Testis (tissue), 2 donors: ENCODE measurements at regions not wholly inside any gene's neighbourhood (a gene's known extent, or its start where the extent isn't known, plus 50 kb on each side); places are given as distances from the start of the nearest gene placed in this dataset.

Source experiments
- DNase-seq: peaks from one replicate; pipeline ENCODE4 v3.0.0-alpha.2; 2019
- H3K27ac ChIP-seq, 2 donors: fragments of 200-600 bp; sonication (generic); one replicate each; pipeline ENCODE4 v1.5.1; 2019
- H3K27me3 ChIP-seq: fragments of 200-600 bp; sonication (generic); one replicate; pipeline ENCODE4 v1.5.1; 2019
- H3K36me3 ChIP-seq: fragments of 200-600 bp; sonication (generic); one replicate; pipeline ENCODE4 v1.5.1; 2017; ENCODE audit warnings: low read depth; ENCODE audit errors: missing control alignments
- H3K4me1 ChIP-seq: fragments of 200-600 bp; sonication (generic); one replicate; pipeline ENCODE4 v1.5.1; 2019
- H3K4me3 ChIP-seq, 2 donors: fragments of 200-600 bp; sonication (generic); one replicate each; pipeline ENCODE4 v1.5.1; 2017 to 2019
- H3K9me3 ChIP-seq: fragments of 200-600 bp; sonication (generic); one replicate; pipeline ENCODE4 v1.5.1; 2017
- POLR2A ChIP-seq: fragments of 450-650 bp; IDR thresholded peaks from one replicate; pipeline ENCODE4 v1.6.1; 2017; ENCODE audit warnings: antibody characterized with exemption, mild to moderate bottlenecking, moderate library complexity
- WGBS, 2 donors: methylation state at CpG; one replicate each; pipeline ENCODE4 v1.1.5; 2018; 5-methylcytosine and 5-hydroxymethylcytosine counted together
- intact Hi-C: fragments of 100-400 bp; cut with DNase I; formaldehyde crosslinking; loops from one replicate; pipeline ENCODE4 v1.15.1; 2023; ENCODE audit warnings: low total_unique reads
- TF ChIP-seq, protein P1 (sequence below), 3 experiments: fragments of 450-650 bp in 2 of 3; fragments of 200-600 bp in 1 of 3; sonication (generic) in 1 of 3; IDR thresholded peaks; one replicate each; pipeline ENCODE4 v1.5.1; 2016 to 2019; ENCODE audit warnings: antibody characterized with exemption in 3 of 3, mild to moderate bottlenecking in 2 of 3, moderate library complexity in 1 of 3

DNA sequence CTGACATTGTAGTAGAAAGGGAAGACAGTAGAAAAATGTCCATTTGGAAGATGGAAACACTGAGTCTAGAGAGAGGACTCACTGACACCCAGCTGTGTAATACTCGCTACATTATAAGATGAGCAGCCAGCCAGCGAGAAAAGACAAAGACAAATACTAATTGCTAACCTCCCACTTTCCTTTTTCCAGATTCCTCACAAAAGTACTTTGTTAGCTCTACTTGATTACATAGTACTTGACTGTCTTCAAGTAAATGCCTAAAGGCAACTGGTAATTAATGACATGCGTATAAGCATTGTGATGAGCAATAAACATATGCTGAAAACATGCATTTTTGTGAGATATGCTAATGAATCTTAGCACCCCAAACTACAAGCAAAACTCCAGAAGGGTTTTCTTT is 363.1 kb downstream of the GPAM start:
- H3K4me1 ChIP-seq = no peaks in the 10 kb centered on the region
- H3K4me3 ChIP-seq = no peak overlapping the region
- no peaks in the 10 kb centered on the region for H3K36me3 ChIP-seq
- TF ChIP-seq POLR2A = no peak
- TF ChIP-seq, protein P1, sequence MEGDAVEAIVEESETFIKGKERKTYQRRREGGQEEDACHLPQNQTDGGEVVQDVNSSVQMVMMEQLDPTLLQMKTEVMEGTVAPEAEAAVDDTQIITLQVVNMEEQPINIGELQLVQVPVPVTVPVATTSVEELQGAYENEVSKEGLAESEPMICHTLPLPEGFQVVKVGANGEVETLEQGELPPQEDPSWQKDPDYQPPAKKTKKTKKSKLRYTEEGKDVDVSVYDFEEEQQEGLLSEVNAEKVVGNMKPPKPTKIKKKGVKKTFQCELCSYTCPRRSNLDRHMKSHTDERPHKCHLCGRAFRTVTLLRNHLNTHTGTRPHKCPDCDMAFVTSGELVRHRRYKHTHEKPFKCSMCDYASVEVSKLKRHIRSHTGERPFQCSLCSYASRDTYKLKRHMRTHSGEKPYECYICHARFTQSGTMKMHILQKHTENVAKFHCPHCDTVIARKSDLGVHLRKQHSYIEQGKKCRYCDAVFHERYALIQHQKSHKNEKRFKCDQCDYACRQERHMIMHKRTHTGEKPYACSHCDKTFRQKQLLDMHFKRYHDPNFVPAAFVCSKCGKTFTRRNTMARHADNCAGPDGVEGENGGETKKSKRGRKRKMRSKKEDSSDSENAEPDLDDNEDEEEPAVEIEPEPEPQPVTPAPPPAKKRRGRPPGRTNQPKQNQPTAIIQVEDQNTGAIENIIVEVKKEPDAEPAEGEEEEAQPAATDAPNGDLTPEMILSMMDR (IDR thresholded peaks at IDR 0.05) = no peak
- WGBS, 2 donors = 81 to 84% methylated on average over 3 of the region's 3 CpGs
- intact Hi-C loops = no loop called here
- H3K27me3 ChIP-seq = no peaks in the 10 kb centered on the region
- H3K9me3 ChIP-seq = no peaks in the 10 kb centered on the region
- DNase-seq = no peak
- H3K27ac ChIP-seq = no peak overlapping the region

DNA sequence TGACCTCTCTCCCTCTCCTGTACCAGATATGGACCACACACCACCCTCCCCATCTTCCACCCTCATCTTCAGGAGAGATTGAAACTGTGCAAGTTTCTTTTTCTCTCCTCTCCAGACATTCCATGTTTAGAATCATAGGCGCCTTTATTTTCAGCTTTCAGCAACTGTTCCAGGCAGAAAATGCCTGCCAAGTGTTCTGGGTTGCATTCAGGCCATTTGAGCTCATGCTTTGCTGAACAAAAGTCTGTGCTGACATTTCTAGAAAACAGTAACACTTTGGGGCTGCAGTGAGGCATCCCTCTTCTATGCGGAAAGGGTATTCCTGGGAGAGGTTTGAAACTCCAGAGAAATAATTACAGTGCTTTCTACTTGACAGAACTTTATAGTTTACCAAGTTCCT is 361.7 kb downstream of the GPAM start:
- Histone ChIP-seq H3K4me1 (no peaks in the 10 kb centered on the region), H3K27me3 (no peaks in the 10 kb centered on the region)

GRCh38 chr10:111822661-111823060 is 360.9 kb downstream of the GPAM start:
- H3K4me1 ChIP-seq = no peaks in the 10 kb centered on the region
- H3K9me3 ChIP-seq = no peaks in the 10 kb centered on the region
- TF ChIP-seq, protein P1 (IDR thresholded peaks at IDR 0.05) = no peak
- TF ChIP-seq POLR2A = no peak
- intact Hi-C loops = no loop called here
- H3K27ac ChIP-seq = no peak overlapping the region
- DNase-seq = no peak
- no peaks in the 10 kb centered on the region for H3K36me3 ChIP-seq
- no peaks in the 10 kb centered on the region for H3K27me3 ChIP-seq
- no peak overlapping the region for H3K4me3 ChIP-seq
- 63 to 69% methylated on average over 2 of the region's 2 CpGs for WGBS, 2 donors

More for the DNA sequence above, 361.7 kb downstream of the GPAM start:
- intact Hi-C loops = no loop called here
- no peak overlapping the region for H3K4me3 ChIP-seq
- H3K9me3 ChIP-seq = no peaks in the 10 kb centered on the region
- no peak for TF ChIP-seq POLR2A
- TF ChIP-seq, protein P1 (IDR thresholded peaks at IDR 0.05) = no peak
- 50 to 72% methylated on average over 2 of the region's 2 CpGs for WGBS, 2 donors
- H3K27ac ChIP-seq = no peak overlapping the region
- no peak for DNase-seq
- H3K36me3 ChIP-seq = no peaks in the 10 kb centered on the region

- peak; percentile 14 for DNase-seq
- 46 to 55% methylated on average over 5 of the region's 5 CpGs for WGBS, 2 donors
- Histone ChIP-seq H3K4me1 (no peaks in the 10 kb centered on the region), H3K27me3 (no peaks in the 10 kb centered on the region), H3K27ac (no peak overlapping the region), H3K9me3 (no peaks in the 10 kb centered on the region), H3K4me3 (no peak overlapping the region), H3K36me3 (no peaks in the 10 kb centered on the region)
- TF ChIP-seq, protein P1 (IDR thresholded peaks at IDR 0.05) = no peak
- no peak for TF ChIP-seq POLR2A
- intact Hi-C loops = no loop called here
These were observed 359.4 kb downstream of the GPAM start for GRCh38 chr10:111824128-111824527.

- 70 to 78% methylated on average over 7 of the region's 7 CpGs for WGBS, 2 donors
- H3K27me3 ChIP-seq = no peaks in the 10 kb centered on the region
- H3K4me3 ChIP-seq = no peak overlapping the region
- H3K9me3 ChIP-seq = no peaks in the 10 kb centered on the region
- no peak for DNase-seq
- H3K4me1 ChIP-seq = no peaks in the 10 kb centered on the region
- TF ChIP-seq, protein P1 (IDR thresholded peaks at IDR 0.05) = no peak
- no peak for TF ChIP-seq POLR2A
- intact Hi-C loops = no loop called here
- no peak overlapping the region for H3K27ac ChIP-seq
- H3K36me3 ChIP-seq = no peaks in the 10 kb centered on the region
These were observed 353.2 kb downstream of the GPAM start for GRCh38 chr10:111830359-111830758.
